NT2/D1 (cell line): ENCODE measurements at regions not wholly inside any gene's neighbourhood (a gene's known extent, or its start where the extent isn't known, plus 50 kb on each side); places are given as distances from the start of the nearest gene placed in this dataset.

ENCODE experiments used
- YY1 ChIP-seq: IDR thresholded peaks from 2 replicates; pipeline ENCODE4 v1.6.1; 2011; ENCODE audit not compliant: insufficient read length, insufficient read depth
- ZNF274 ChIP-seq: IDR thresholded peaks from 2 replicates; pipeline ENCODE4 v1.6.1; 2011; ENCODE audit warnings: mild to moderate bottlenecking, low read depth, low read length

DNA sequence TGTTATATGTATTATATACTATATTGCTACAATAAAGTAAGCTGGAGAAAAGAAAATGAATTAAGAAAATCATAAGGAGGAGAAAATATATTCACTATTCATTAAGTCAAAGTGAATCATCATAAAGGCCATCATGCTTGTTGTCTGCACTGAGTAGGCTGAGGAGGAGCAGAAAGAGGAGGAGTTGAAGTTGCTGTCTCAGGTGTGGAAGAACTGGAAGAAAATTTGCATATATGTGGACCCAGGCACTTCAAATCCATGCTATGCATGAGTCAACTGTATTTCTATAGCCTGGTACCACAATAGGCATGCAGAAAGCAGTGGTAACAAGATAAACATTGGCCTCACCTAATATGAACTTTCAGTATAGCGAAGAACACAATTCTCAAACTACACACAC is 135.9 kb upstream of the SGCG start:
- TF ChIP-seq ZNF274 (no peak), YY1 (no peak)
